Astrocyte (in vitro differentiated cells and primary cell): ENCODE measurements at regions not wholly inside any gene's neighbourhood (a gene's known extent, or its start where the extent isn't known, plus 50 kb on each side); places are given as distances from the start of the nearest gene placed in this dataset.
"Not testable (repeated sequence)": the region's sequence is repeated elsewhere in the genome, so short reads cannot be mapped to it uniquely, and the experiment has no call there.

ENCODE experiments used
- DNase-seq: peaks from one replicate; pipeline ENCODE4 v3.0.0-alpha.2; 2010; ENCODE audit warnings: low read depth
- FAIRE-seq: peaks from 2 replicates; lab custom pipeline; 2011; peaks lifted over from hg19 to GRCh38; lab: Jason Lieb, UNC
- H2AFZ ChIP-seq: 2 replicates; pipeline ENCODE4 v1.6.0; 2012; ENCODE audit warnings: low read depth, low read length, inconsistent platforms
- H3K27ac ChIP-seq: 2 replicates; pipeline ENCODE4 v1.5.1; 2011; ENCODE audit warnings: low read depth, low read length, inconsistent platforms
- H3K27me3 ChIP-seq: 2 replicates; pipeline ENCODE4 v1.6.0; 2011; ENCODE audit warnings: low read length, inconsistent platforms; ENCODE audit not compliant: insufficient read depth
- H3K36me3 ChIP-seq: 2 replicates; pipeline ENCODE4 v1.5.1; 2011; ENCODE audit warnings: low read length, inconsistent platforms; ENCODE audit not compliant: insufficient read depth
- H3K4me1 ChIP-seq: 2 replicates; pipeline ENCODE4 v1.5.1; 2011; ENCODE audit warnings: low read length, inconsistent platforms; ENCODE audit not compliant: insufficient read depth
- H3K4me2 ChIP-seq: 2 replicates; pipeline ENCODE4 v1.6.0; 2012; ENCODE audit warnings: low read length, inconsistent platforms
- H3K4me3 ChIP-seq: 2 replicates; pipeline ENCODE4 v1.5.1; 2011; ENCODE audit warnings: low read depth, mild to moderate bottlenecking, low read length, inconsistent platforms; ENCODE audit not compliant: insufficient read depth
- H3K79me2 ChIP-seq: 2 replicates; pipeline ENCODE4 v1.6.0; 2012; ENCODE audit warnings: mild to moderate bottlenecking, low read length, inconsistent platforms; ENCODE audit not compliant: insufficient read depth
- H3K9ac ChIP-seq: 2 replicates; pipeline ENCODE4 v1.6.0; 2012; ENCODE audit warnings: mild to moderate bottlenecking, low read length, inconsistent platforms
- H3K9me3 ChIP-seq: 2 replicates; pipeline ENCODE4 v1.5.1; 2012; ENCODE audit warnings: low read depth, mild to moderate bottlenecking, low read length, inconsistent platforms; ENCODE audit not compliant: insufficient read depth
- H4K20me1 ChIP-seq: 2 replicates; pipeline ENCODE4 v1.6.0; 2012; ENCODE audit warnings: low read length, inconsistent platforms; ENCODE audit not compliant: insufficient read depth
- H3K27ac Mint-ChIP-seq: one replicate; pipeline ENCODE4 v1.8.0; 2021; ENCODE audit warnings: mild to moderate bottlenecking, mixed read lengths; ENCODE audit not compliant: unreplicated experiment
- H3K27me3 Mint-ChIP-seq: one replicate; pipeline ENCODE4 v1.8.0; 2021; ENCODE audit warnings: low read depth, mixed read lengths; ENCODE audit not compliant: unreplicated experiment
- H3K36me3 Mint-ChIP-seq: one replicate; pipeline ENCODE4 v1.8.0; 2021; ENCODE audit warnings: low read depth, mixed read lengths; ENCODE audit not compliant: unreplicated experiment
- H3K4me1 Mint-ChIP-seq: one replicate; pipeline ENCODE4 v1.8.0; 2021; ENCODE audit warnings: low read depth, mixed read lengths; ENCODE audit not compliant: unreplicated experiment
- H3K4me3 Mint-ChIP-seq: one replicate; pipeline ENCODE4 v1.8.0; 2021; ENCODE audit warnings: mild to moderate bottlenecking, moderate library complexity, mixed read lengths; ENCODE audit not compliant: unreplicated experiment
- H3K9me3 Mint-ChIP-seq: one replicate; pipeline ENCODE4 v1.8.0; 2021; ENCODE audit warnings: mild to moderate bottlenecking, mixed read lengths; ENCODE audit not compliant: unreplicated experiment
- EZH2 ChIP-seq: IDR thresholded peaks from 2 replicates; pipeline ENCODE4 v1.6.1; 2012; ENCODE audit warnings: mild to moderate bottlenecking, low read length, inconsistent platforms; ENCODE audit not compliant: insufficient read depth
- TF ChIP-seq, protein P1 (sequence below): IDR thresholded peaks from 2 replicates; pipeline ENCODE4 v1.5.1; 2011; ENCODE audit warnings: low read depth, mild to moderate bottlenecking, inconsistent platforms, low read length, moderate library complexity; ENCODE audit not compliant: insufficient read depth

DNA sequence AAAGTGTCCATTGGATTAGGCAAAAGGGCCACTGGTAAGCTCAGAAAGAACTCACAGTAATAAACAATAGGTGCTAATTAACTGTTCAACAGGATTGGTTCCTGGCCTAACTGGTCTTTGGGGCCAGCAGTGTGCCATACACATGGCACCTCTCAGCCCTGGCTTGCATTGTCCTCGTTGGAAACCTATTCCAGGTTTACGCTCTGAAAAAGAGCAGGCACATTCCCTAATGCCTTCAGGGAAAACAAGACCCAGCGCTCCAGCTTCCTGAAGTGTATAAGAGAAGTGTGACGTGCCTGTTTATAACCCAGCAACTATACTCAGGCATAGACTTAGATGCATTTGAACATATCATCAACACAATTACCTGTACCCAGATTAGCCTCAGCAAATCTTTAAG, 51.9 kb upstream of the RBM47 start:
- Histone ChIP-seq H3K36me3 (no peaks in the 10 kb centered on the region), H3K79me2 (no peaks in the 10 kb centered on the region), H3K4me3 (no peak overlapping the region), H3K4me1 (peaks cover 4% of the 10 kb centered on the region), H4K20me1 (no peaks in the 10 kb centered on the region), H3K9ac (no peak overlapping the region), H3K4me2 (no peak overlapping the region), H3K27me3 (no peaks in the 10 kb centered on the region), H3K27ac (no peak overlapping the region), H3K9me3 (no peaks in the 10 kb centered on the region), H2AFZ (no peak overlapping the region)
- no peak overlapping the region for H3K4me3 Mint-ChIP-seq
- no peak overlapping the region for H3K27ac Mint-ChIP-seq
- no peaks in the 10 kb centered on the region for H3K27me3 Mint-ChIP-seq
- H3K36me3 Mint-ChIP-seq: no peaks in the 10 kb centered on the region
- DNase-seq (no peak), FAIRE-seq (no peak)
- H3K9me3 Mint-ChIP-seq: no peaks in the 10 kb centered on the region
- TF ChIP-seq, protein P1, sequence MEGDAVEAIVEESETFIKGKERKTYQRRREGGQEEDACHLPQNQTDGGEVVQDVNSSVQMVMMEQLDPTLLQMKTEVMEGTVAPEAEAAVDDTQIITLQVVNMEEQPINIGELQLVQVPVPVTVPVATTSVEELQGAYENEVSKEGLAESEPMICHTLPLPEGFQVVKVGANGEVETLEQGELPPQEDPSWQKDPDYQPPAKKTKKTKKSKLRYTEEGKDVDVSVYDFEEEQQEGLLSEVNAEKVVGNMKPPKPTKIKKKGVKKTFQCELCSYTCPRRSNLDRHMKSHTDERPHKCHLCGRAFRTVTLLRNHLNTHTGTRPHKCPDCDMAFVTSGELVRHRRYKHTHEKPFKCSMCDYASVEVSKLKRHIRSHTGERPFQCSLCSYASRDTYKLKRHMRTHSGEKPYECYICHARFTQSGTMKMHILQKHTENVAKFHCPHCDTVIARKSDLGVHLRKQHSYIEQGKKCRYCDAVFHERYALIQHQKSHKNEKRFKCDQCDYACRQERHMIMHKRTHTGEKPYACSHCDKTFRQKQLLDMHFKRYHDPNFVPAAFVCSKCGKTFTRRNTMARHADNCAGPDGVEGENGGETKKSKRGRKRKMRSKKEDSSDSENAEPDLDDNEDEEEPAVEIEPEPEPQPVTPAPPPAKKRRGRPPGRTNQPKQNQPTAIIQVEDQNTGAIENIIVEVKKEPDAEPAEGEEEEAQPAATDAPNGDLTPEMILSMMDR: no peak
- no peak for TF ChIP-seq EZH2
- H3K4me1 Mint-ChIP-seq: peaks cover 12% of the 10 kb centered on the region

DNA sequence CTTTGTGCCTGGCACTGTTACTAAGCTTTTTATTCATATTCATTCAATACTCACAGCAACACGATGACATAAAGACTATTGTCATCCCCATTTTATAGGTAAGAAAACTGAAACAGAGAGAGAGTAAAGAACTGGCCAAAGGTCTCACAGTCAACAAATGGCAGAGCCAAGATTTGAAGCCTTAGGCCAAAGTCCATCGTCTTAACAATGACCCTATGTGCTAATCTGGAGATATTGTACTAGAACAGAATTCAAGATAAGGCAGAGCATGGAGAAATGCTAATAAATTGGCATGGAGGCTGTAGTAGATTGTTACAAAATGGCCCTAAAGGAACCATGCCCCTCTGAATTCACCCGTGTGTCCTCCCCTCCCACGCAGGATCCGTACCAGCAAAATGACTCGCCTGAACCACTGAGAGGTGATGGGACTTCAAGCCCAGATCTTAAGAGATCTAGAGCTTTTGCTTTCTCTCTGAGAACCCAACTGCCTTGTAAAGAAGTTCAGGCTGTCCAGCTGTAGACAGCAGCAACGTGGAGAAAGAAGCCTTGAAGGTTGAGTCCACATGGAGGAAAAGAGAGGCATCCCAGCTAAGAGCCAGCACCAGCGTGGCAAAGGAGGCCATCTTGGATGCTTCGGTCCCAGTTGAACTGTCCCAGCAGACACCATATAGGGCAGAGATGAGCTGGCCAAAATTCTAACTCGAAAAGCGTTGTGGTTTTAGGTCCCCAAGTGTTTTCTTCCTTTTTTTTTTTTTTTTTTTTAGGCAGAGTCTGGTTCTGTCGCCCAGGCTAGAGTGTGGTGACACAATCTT, 52.8 kb upstream of the RBM47 start:
- H2AFZ ChIP-seq: no peak overlapping the region
- H3K36me3 ChIP-seq: no peaks in the 10 kb centered on the region
- no peaks in the 10 kb centered on the region for H3K27me3 Mint-ChIP-seq
- no peaks in the 10 kb centered on the region for H4K20me1 ChIP-seq
- no peaks in the 10 kb centered on the region for H3K9me3 ChIP-seq
- no peaks in the 10 kb centered on the region for H3K36me3 Mint-ChIP-seq
- peaks cover 4% of the 10 kb centered on the region for H3K4me1 ChIP-seq
- TF ChIP-seq, protein P1: no peak
- TF ChIP-seq EZH2: no peak
- FAIRE-seq: no peak
- H3K4me3 Mint-ChIP-seq: no peak overlapping the region
- H3K27me3 ChIP-seq: no peaks in the 10 kb centered on the region
- H3K27ac ChIP-seq: no peak overlapping the region
- no peak for DNase-seq
- H3K4me1 Mint-ChIP-seq: peaks cover 12% of the 10 kb centered on the region
- no peak overlapping the region for H3K4me3 ChIP-seq
- H3K4me2 ChIP-seq: no peak overlapping the region
- no peak overlapping the region for H3K27ac Mint-ChIP-seq
- no peaks in the 10 kb centered on the region for H3K79me2 ChIP-seq
- H3K9me3 Mint-ChIP-seq: no peaks in the 10 kb centered on the region
- no peak overlapping the region for H3K9ac ChIP-seq

DNA sequence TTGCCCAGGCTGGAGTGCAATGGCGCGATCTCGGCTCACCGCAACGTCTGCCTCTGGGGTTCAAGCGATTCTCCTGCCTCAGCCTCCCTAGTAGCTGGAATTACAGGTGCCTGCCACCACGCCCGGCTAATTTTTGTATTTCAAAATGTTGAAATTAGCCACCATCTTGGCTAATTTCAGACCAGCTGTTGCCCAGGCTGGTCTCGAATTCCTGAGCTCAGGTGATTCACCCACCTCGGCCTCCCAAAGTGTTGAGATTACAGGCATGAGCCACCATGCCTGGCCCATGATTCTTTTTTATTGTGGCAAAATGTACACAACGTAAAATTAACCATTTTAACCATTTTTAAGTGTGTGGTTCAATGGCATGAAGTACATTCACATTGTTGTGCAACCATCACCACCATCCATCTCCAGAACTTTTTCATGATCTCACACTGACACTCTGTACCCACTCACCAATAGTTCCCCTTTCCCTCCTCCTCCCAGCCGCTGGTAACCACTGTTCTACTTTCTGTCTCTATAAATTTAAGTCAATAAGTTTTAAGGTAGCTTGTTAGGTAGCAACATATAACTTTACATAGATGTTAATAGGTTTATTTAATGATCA, 54.0 kb upstream of the RBM47 start:
- DNase-seq, H3K9ac ChIP-seq, H3K36me3 ChIP-seq, H3K27me3 ChIP-seq, H3K4me1 ChIP-seq, H3K79me2 ChIP-seq, H2AFZ ChIP-seq, H3K4me3 Mint-ChIP-seq, FAIRE-seq, H4K20me1 ChIP-seq, H3K9me3 Mint-ChIP-seq, H3K4me1 Mint-ChIP-seq, H3K27ac ChIP-seq, H3K36me3 Mint-ChIP-seq, H3K9me3 ChIP-seq, H3K4me3 ChIP-seq, H3K4me2 ChIP-seq, H3K27ac Mint-ChIP-seq, H3K27me3 Mint-ChIP-seq: not testable (repeated sequence)
